Occipital lobe (tissue), 1 donor: ENCODE measurements at regions not wholly inside any gene's neighbourhood (a gene's known extent, or its start where the extent isn't known, plus 50 kb on each side); places are given as distances from the start of the nearest gene placed in this dataset.

Experiments
- DNase-seq: peaks from one replicate; lab custom pipeline; 2025; lab: John Stamatoyannopoulos, UW

GRCh38 chr13:22001336-22001735 is 330.5 kb downstream of the FGF9 start:
- no peak for DNase-seq

DNA sequence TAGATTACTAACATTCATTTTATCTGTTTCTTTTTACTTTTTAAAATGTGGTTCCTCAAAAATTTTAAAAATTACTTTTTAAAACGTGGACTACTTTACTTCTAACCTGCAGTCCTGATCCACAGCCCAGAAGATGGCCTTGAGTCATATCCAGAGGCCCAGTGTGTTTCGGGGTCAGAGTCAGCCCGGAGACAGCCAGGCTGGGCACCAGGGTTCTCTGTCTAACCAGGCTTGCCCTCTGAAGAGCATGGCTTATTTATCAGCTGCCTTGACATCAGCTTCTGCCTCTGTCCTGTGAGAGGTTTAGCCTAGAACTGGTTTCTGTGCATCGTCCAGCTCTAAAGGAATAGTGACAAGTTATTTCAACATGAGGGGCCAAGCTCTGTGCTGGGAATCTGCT is 332.0 kb downstream of the FGF9 start:
- no peak for DNase-seq

DNA sequence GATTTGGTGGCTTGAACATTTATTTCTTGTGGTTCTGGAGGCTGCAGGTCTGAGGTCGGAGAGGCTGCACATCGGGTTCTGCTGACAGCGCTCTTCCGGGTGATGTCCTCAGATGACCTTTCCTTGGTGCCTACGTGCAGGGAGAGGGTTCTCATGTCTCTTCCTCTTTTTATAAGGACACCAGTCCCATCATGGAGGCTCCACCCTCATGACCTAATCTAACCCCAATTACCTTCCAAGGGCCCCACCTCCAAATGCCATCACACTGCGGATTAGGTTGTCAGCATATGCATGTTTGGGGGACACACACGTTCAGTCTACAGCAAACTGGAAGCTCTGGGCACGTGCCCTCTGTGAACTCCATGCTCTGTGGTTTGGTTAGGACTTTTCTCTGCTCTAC is 338.6 kb downstream of the FGF9 start:
- no peak for DNase-seq

- DNase-seq: no peak
Observed at GRCh38 chr13:22009937-22010336, 339.1 kb downstream of the FGF9 start.

DNA sequence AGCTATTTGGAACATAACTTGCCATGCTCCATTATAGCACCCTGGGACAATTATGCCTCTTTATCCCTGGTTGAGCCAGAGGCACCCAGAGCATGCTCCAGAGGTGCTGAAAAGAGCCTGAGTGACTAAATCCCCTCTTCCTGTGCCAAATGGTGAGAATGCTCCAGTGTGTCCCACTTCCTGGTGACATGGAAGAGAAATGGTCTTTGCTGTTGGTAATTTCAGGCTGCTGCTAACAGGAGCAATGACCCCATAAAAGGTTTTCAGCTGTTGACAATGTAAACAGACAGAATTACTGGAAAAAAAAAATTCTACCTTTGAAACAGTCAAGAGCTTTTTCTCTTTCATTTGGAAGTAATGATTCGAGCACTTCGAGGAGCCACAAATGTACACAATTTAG is 341.8 kb downstream of the FGF9 start:
- DNase-seq: no peak

DNA sequence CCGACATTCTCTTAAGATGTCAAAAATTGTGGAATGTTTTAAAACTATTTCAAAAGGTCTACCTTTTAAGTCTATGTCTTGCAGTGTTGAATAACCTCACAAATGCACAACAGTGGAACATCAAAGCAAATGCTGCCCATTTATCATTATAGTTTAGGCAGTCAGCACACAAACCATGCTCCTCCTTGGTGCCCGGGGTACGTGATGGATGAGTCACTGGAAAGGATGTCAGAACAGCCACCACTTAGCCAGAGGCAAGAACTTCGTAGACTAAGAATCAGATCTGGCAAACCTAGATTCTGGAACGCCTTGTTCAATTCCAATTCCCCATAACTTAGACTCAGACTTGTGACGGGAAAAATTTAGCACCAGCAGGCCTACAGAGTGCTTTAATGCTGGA is 343.6 kb downstream of the FGF9 start:
- no peak for DNase-seq

DNA sequence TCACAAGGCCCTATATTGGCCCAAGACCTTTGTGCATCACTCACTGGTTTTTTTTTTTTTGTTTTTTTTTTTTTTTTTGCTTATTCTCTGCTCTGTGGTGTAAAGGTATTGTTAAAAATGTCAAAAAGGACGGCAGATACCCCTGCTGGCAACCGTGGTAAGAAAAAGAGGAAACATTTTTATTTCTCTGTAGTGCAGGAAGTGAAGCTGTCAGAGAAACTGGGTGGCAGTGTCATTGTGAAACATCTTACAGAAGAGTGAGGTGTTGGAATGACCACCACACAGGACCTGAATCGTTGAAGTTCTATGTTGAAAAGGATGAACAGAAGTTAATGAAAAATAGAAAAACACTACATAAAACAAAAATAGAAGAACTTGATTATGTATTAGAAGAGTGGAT is 346.4 kb downstream of the FGF9 start:
- DNase-seq: no peak

- no peak for DNase-seq
Observed at GRCh38 chr13:22018076-22018835, 347.4 kb downstream of the FGF9 start.

- DNase-seq: no peak
Observed at GRCh38 chr13:22018836-22019210, 347.9 kb downstream of the FGF9 start.

DNA sequence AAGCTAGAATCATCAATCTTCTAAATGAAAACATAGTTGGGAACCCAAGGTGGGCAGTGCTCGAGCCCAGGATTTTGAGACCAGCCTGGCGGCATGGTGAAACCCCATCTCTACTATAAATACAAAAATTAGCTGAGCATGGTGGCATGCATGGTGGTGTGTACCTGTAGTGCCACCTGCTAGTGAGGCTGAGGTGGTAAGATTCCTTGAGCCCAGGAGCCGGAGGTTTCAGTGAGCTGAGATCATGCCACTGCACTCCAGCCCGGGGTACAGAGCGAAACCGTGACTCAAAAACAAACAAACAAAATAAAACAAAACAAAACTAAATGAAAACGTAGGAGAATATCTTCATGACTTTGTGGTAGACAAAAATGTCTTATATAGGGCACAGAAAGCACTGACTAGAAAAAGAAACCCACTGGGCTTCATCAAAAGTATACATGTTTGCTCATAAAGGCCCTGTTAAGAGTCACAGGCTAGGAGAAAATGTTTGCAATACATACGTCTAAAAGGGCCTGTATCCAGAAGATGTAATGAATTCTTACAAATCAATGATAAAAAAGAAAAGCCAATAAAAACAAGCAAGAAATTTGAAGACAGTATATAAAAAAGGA is 353.6 kb downstream of the FGF9 start:
- DNase-seq: no peak

DNA sequence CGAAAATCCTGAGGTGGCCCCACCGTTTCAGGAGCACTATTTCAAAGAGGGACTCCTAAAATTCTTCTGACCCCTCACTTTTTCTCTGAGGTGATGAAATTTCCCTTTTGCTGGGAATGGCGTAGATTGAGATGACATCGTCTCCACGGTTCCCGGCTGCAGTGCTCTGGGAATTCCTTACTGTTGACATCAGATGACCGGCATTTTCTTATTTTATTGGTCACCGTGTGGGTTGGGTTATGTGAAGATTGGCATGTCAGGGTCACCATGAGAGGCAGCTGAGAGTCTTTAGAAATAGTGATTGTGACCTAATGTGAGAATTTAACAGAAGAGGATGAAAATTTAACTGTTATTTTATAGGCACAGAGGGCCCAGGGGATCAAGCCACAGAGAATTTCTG is 356.7 kb downstream of the FGF9 start:
- DNase-seq: no peak

GRCh38 chr13:22028831-22029230 is 358.0 kb downstream of the FGF9 start:
- no peak for DNase-seq

GRCh38 chr13:22030321-22030720 is 359.4 kb downstream of the FGF9 start:
- DNase-seq: no peak

GRCh38 chr13:22031702-22032286 is 360.9 kb downstream of the FGF9 start:
- DNase-seq: no peak

DNA sequence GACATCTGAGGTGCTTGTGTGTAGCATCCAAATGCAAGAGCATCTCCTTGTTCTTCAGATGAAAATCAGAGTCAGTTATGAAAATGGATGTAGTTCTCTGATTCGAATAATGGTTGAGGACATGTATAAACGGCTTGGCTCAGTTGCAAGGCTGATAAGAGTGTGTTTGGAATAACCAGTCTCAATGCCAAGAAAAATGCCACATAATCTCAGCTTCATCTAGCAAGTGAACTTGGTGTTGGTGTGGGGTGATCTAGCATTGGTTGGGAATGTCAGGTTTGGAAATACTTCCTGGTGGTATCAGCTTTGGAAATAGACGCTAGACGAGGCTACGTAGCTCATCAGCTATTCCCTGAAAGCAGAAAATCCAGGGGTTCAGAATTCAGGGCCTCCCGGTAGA is 362.0 kb downstream of the FGF9 start:
- DNase-seq: no peak

DNA sequence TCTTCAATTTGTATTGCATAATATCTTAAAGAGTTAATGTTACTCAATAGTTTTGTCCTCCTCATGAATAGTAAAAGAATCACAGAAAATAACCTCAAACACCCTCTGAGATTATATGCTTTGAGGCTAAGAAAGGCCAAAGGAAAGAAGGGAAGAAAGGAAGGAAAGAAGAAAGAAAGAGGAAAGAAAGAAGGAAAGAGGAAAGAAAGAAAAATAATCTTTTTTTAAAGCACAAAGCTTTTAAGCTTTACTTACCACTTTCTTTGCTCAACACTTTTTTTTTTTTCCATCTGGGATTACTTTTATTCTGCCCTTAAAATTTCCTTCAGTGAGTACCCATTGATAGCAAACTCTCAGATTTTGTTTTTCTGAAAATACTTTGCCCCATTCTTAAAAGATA is 369.1 kb downstream of the FGF9 start:
- no peak for DNase-seq

GRCh38 chr13:22040810-22041364 is 370.0 kb downstream of the FGF9 start:
- DNase-seq: no peak

DNA sequence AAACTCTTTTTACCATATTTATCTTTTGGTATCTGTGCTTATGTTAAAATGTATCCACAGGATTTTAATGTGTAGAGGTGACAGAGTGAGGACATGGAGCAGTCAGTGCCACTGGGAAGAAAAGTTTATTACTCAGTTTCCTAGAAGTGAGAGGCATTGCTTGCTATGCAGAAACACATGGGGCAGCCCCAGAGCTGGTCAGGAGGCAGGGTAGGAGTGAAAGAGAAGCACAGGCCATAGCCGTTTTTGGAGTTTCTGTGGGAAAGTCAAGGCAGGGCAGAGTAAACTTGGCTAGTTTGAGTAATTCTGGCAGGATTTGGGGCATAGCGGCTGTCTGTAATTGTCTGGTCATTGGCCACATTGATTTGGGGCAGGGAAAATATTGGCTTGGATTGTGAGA is 370.9 kb downstream of the FGF9 start:
- no peak for DNase-seq

GRCh38 chr13:22047082-22047784 is 376.4 kb downstream of the FGF9 start:
- no peak for DNase-seq

DNA sequence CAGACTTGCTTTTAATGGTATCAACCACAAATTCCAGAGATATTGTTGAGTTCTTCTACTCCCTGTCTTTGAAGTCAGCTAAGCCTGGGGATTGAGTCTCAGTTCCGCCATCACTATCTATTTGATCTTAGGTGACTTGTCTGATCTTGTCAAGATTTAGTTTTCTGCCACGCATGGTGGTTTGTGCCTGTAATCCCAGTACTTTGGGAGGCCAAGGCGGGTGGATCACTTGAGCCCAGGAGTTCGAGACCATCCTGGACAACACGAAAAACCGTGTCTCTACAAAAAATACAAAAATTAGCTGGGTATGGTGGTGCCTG is 376.9 kb downstream of the FGF9 start:
- DNase-seq: no peak

- DNase-seq: no peak
Observed at GRCh38 chr13:22049384-22049783, 378.5 kb downstream of the FGF9 start.

DNA sequence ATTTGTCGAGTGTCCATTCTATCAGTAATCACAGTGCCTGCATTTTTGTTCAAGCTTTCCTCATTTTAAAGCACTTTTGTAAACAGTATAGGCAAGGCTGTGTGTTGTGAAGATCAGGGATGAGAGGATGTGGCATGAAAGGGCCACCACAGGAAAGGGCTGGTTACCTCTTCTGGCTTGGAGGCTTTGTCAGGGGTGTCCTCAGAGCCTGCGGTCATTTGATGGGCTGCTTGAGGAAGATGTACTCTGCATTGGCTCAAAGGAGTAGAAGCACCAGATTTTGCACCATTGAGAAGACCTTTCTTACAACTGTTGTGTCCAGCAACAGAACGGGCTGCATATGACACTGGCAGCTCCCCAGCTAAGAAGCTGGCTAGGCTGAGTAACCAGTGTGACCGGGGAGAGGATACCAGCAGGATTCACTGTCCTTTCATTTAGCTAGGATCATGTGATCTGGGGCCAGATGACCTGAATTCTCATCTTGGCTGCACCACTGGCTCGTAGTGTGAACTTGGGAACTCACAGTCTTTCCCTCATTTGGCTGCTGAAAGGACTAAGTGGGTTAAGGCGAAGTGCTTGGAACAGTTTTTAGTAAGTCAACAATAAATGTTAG is 380.2 kb downstream of the FGF9 start:
- DNase-seq: no peak
